Subcutaneous abdominal adipose tissue (tissue), 5 donors: ENCODE measurements at regions not wholly inside any gene's neighbourhood (a gene's known extent, or its start where the extent isn't known, plus 50 kb on each side); places are given as distances from the start of the nearest gene placed in this dataset.
A peak's percentile ranks its signal among the peaks of the same experiment; 100 is the strongest.
"Not testable (repeated sequence)": the region's sequence is repeated elsewhere in the genome, so short reads cannot be mapped to it uniquely, and the experiment has no call there.

Experiments
- H3K27ac ChIP-seq: one replicate; pipeline ENCODE4 v1.7.0; 2013; ENCODE audit warnings: low read depth, mild to moderate bottlenecking, inconsistent platforms, low read length, moderate library complexity
- H3K27me3 ChIP-seq, 5 donors: one replicate each; pipeline ENCODE4 v1.7.0; 2013; ENCODE audit warnings: low read length in 5 of 5, inconsistent platforms in 1 of 5; ENCODE audit not compliant: control insufficient read depth in 5 of 5, insufficient read depth in 4 of 5
- H3K36me3 ChIP-seq, 5 donors: one replicate each; pipeline ENCODE4 v1.7.0; 2013; ENCODE audit warnings: low read length in 5 of 5; ENCODE audit not compliant: control insufficient read depth in 5 of 5, insufficient read depth in 5 of 5
- H3K4me1 ChIP-seq, 5 donors: one replicate each; pipeline ENCODE4 v1.7.0; 2013; ENCODE audit warnings: low read length in 5 of 5, mild to moderate bottlenecking in 3 of 5, moderate library complexity in 1 of 5; ENCODE audit not compliant: control insufficient read depth in 5 of 5, insufficient read depth in 5 of 5
- H3K4me3 ChIP-seq, 5 donors: one replicate each; pipeline ENCODE4 v1.7.0; 2013; ENCODE audit warnings: low read length in 5 of 5, low read depth in 1 of 5
- H3K9ac ChIP-seq, 5 donors: one replicate each; pipeline ENCODE4 v1.7.0; 2013; ENCODE audit warnings: low read length in 5 of 5, mild to moderate bottlenecking in 4 of 5, moderate library complexity in 3 of 5
- H3K9me3 ChIP-seq, 5 donors: one replicate each; pipeline ENCODE4 v1.7.0; 2013; ENCODE audit warnings: low read length in 5 of 5; ENCODE audit not compliant: control insufficient read depth in 5 of 5
- donor health status: healthy.
- donor health status: healthy.
- donor health status: healthy.
- donor health status: healthy.
- donor health status: healthy.

DNA sequence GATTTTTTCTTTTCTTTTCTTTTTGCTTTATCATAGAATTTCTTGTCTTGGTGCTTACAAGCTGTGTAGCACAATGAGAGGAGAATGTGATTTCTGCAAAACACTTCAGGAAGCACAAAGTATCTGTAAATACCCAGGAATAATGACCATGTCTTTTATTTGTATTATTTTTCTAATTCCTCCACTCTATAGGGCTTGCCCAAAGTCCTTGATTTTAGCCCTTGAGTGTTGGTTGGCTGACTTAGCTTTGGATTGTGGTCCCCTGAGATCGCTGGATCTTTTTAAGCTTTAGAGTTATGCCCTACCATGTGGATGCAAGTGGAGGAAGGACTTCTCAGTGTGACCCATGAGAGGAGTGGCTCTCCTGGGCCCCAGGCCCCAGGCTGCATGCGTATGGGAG lies 52.2 kb downstream of the HOXC4 start:
- not testable (repeated sequence) for H3K27ac ChIP-seq, H3K9me3 ChIP-seq, H3K4me3 ChIP-seq, H3K27me3 ChIP-seq, H3K9ac ChIP-seq, H3K36me3 ChIP-seq, H3K4me1 ChIP-seq

DNA sequence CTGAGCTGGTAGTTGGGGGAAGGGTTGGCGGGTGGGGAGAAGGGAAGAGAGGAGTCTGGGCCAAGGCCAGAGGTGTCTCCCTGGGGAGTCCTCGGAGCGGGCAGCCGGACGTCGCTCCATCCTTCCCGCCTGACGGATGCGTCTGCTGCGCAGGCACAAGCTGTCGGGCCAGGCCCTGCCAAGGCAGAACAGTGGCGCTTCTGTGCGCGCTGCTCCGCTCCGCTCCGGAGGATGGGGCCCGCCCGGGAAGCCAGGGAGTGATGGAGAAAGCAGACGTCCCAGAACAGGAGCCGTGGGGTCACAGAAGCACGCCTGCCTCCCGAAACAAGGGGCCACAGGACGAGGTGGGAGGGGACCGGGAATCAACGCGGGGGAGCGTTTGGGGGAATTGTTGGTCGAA lies 52.6 kb downstream of the HOXC4 start:
- not testable (repeated sequence) for H3K9me3 ChIP-seq, H3K27me3 ChIP-seq, H3K9ac ChIP-seq, H3K27ac ChIP-seq, H3K36me3 ChIP-seq, H3K4me1 ChIP-seq, H3K4me3 ChIP-seq

DNA sequence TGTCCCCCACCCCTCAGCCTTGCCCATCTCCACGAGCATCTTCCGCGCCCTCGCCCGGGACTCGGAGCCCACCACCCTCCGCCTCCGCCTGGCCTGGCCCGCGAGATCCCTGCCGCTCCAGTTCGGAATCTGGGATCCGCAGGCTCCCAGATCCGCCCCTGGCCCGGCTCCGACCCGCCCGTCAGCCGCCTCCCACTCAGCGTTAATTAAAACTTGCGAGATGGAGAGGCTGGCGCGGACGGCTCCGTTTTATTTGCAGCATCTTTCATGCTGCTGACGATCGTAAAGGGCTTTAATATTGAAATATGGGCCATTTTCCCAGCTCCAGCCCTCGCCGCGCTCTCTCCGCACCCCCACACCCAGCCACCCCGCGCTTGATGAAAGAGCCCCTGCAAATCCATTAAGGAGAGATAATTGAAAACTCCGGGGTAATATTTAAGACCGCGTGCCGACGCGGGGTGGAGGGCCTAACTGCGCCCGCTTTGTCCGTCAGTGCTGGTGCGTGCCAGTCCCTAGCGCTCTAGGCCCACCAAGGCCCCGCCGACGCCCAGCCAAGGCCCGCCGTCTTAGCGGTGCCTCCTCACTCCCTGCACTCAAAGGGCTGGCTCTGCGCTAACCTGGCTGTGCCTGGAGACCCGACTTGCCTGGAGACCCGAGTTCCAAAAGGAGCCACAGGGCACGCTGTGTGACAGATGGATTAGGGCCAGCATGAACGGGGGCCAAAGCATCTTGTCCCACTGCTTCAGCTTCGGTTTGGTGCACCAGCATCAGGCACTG lies 53.4 kb downstream of the HOXC4 start:
- not testable (repeated sequence) for H3K9ac ChIP-seq, H3K9me3 ChIP-seq, H3K4me3 ChIP-seq, H3K4me1 ChIP-seq, H3K27ac ChIP-seq, H3K36me3 ChIP-seq, H3K27me3 ChIP-seq

DNA sequence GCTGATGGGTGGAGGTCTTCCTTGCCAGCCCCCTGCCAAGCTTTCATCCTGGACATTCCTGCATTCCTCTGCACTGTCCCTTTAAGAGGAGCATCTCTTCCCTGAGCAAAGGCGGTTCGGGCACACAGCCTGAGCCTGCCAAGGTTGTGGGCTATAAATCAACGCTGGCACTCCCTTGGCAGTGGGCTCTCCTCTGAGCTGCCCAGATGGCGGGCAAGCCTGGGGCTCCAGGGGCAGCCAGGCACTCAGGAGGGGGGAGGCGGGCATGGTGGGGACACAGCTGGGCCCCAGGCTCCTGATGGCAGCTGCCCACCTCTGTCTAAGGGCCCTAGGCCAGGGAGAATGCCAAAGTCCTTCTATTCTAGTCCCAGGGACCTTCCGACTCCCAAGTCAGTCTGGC lies 58.7 kb downstream of the HOXC4 start:
- not testable (repeated sequence) for H3K27me3 ChIP-seq, H3K4me3 ChIP-seq, H3K9ac ChIP-seq, H3K27ac ChIP-seq, H3K9me3 ChIP-seq, H3K4me1 ChIP-seq, H3K36me3 ChIP-seq

DNA sequence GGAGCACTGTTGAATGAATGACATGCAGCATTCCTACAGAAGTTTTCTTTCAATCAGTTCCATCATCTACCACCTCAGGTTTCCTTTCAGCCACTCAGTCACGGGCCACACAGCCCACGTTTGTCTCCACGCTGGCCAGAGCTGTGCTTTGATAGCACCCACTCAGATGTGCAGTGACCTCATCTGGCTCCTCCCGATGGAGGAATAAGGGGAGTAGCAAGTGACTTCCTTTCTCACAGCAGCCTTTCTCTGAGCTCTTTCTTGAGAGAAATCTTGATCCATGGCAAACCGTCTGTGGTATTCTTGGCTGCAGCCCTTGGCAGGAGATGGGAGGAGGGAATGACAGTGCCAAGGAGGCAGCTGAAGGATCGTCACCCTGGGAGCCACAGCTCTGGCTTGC lies 62.4 kb downstream of the HOXC4 start:
- not testable (repeated sequence) for H3K27ac ChIP-seq, H3K27me3 ChIP-seq, H3K4me3 ChIP-seq, H3K9me3 ChIP-seq, H3K36me3 ChIP-seq, H3K4me1 ChIP-seq, H3K9ac ChIP-seq

DNA sequence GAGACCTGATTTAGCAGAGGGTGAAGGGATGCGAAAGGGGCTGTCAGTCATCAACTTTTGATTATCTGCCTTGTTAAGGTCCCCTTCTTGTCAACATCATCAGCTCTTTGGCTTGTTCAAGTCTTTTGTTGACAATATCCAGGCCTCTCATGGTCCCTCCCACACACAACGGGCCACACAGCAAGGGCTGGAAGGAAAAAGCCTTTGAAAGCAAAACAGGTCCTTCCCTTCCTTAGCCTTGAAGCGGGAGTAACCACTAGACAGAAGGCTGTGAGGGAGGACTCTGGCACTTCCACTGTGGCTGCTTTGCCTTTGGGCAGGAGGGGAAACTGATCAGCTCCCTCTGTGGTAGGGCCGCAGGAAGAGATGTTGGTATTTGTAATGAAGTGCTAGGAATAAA lies 63.8 kb downstream of the HOXC4 start:
- not testable (repeated sequence) for H3K9ac ChIP-seq, H3K27me3 ChIP-seq, H3K36me3 ChIP-seq, H3K9me3 ChIP-seq, H3K4me1 ChIP-seq, H3K4me3 ChIP-seq, H3K27ac ChIP-seq

DNA sequence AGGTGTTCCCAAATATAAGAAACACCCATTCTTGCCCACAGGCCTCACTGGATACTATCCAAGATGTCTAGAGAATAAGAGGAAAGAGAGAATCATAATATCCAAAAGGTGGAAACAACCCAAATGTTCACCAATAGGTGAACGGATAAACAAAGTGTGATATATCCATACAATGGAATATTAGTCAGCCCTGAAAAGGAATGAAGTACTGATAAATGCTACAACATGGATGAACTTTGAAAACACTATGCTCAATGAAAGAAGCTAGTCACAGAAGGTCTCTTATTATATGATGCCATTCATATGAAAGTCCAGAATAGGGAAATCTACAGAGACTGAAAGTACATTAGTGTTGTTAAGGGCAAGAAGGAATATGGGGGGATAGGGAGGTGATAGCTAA lies 65.4 kb downstream of the HOXC4 start:
- H3K9ac ChIP-seq, H3K27me3 ChIP-seq, H3K9me3 ChIP-seq, H3K36me3 ChIP-seq, H3K4me1 ChIP-seq, H3K4me3 ChIP-seq, H3K27ac ChIP-seq: not testable (repeated sequence)

DNA sequence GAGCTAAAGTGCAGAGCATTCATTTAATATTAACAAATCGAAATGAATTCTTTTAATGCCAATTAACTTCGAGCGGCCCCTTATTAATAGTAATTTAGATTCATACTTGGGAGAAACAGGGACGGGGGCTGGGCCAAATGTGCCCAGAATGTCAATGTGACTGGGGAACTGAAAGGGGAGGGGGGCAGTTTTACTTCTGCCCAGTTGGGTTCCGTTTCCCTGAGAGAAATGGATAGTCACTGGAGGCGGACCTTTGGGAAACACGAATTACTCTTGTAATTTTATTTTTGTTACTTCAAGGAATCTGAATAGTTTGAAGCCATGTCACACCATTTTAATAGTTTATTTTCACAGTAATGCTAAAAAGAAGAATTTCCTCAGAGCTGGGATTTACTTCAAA lies 64.8 kb downstream of the SMUG1 start:
- H3K9ac ChIP-seq, H3K4me3 ChIP-seq, H3K36me3 ChIP-seq, H3K27ac ChIP-seq, H3K9me3 ChIP-seq: not testable (repeated sequence)
- Histone ChIP-seq H3K4me1 (peaks cover 0 to 27% (median 23%) of the 10 kb centered on the region in 5 donors), H3K27me3 (peaks cover 0 to 14% (median 0%) of the 10 kb centered on the region in 5 donors)

DNA sequence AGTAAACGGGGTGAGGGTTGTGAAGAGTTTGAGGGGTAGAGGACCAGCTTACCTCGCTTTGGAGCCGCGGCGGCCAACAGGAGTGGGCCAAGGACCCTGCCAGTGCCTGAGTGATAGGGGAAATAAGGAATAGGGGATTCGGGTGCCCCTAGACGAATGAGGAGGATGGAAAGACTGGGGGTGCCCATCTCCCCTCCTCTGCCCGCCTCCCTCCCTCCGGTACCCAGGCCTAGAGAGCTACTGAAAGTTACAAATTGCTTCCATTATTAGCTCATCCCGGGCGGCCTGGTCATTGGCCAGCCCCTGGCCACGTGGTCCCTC lies 63.1 kb downstream of the SMUG1 start:
- H3K36me3 ChIP-seq, H3K27ac ChIP-seq, H3K9ac ChIP-seq, H3K9me3 ChIP-seq: not testable (repeated sequence)
- Histone ChIP-seq H3K4me1 (peaks cover 0 to 27% (median 23%) of the 10 kb centered on the region in 5 donors), H3K4me3 (peak overlapping the region in 4 of 5 donors; percentile 58 to 82 (median 76)), H3K27me3 (peaks cover 0 to 21% (median 0%) of the 10 kb centered on the region in 5 donors)

DNA sequence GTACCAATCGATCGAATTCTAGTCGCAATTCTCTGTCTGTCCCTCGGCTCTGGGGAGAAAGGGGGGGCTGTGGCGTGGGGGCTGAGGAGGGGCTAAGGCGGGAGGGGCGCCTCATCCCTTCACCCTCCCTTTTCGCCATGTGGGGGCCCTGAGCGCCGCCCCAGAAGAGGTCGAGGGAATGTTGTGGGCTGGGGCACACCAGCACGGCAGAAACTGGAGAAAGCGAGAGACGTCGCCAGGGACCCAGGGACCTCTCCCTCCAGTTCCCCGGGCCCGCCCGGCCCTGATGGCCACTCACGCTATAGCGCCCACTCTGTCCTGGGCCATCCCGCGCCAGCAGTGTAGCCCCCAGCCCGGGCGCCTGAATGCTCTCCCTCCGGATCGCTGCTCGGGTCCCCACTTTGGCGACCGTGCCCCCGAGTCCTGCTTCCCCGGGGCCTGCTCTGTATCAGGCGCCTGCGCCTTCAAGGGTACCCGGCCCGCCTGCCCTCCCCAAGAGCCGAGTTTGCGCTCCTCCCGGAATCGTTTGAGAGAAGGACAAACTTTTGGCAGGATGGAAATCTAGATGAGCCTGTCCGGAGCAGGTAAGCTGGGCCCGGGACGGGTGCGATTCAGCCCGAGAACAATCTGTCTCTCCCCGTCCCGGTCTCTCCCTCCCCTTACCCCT lies 62.6 kb downstream of the SMUG1 start:
- peaks cover 0 to 27% (median 23%) of the 10 kb centered on the region in 5 donors for H3K4me1 ChIP-seq
- peak overlapping the region; percentile 79 for H3K27ac ChIP-seq
- H3K9ac ChIP-seq, result peak overlapping the region; percentile 46 to 83 (median 80)
- no peaks in the 10 kb centered on the region for H3K9me3 ChIP-seq
- H3K36me3 ChIP-seq, result peaks cover 0 to 5% (median 0%) of the 10 kb centered on the region in 5 donors
- H3K27me3 ChIP-seq, result peaks cover 0 to 21% (median 0%) of the 10 kb centered on the region in 5 donors
- H3K4me3 ChIP-seq, result peak overlapping the region; percentile 58 to 93 (median 80)
